HCT116 (cell line): ENCODE measurements at regions not wholly inside any gene's neighbourhood (a gene's known extent, or its start where the extent isn't known, plus 50 kb on each side); places are given as distances from the start of the nearest gene placed in this dataset.

Experiments used
- CEBPB ChIP-seq: IDR thresholded peaks from 2 replicates; pipeline ENCODE4 v1.6.1; 2012; ENCODE audit warnings: low read depth
- CTCF ChIP-seq, 3 experiments: fragments of 200-600 bp in 1 of 3; sonication (generic) in 1 of 3; IDR thresholded peaks in 2 of 3; conservative IDR thresholded peaks in 1 of 3; 2 replicates each; pipeline ENCODE4 v1.5.1; 2012 to 2017; ENCODE audit warnings: low read depth in 2 of 3, low read length in 2 of 3, antibody characterized with exemption in 1 of 3, borderline replicate concordance in 1 of 3, control low read depth in 1 of 3, mild to moderate bottlenecking in 1 of 3, mixed read lengths in 1 of 3, mixed run types in 1 of 3, moderate library complexity in 1 of 3; ENCODE audit not compliant: insufficient read depth in 1 of 3
- ELF1 ChIP-seq: IDR thresholded peaks from 2 replicates; pipeline ENCODE4 v1.6.1; 2012; ENCODE audit warnings: low read depth, borderline replicate concordance
- EZH2 ChIP-seq: fragments of 200-600 bp; sonication (generic); IDR thresholded peaks from 2 replicates; pipeline ENCODE4 v1.6.1; 2017; ENCODE audit warnings: antibody characterized with exemption, mixed run types
- EZH2phosphoT487 ChIP-seq: fragments of 200-600 bp; IDR thresholded peaks from 2 replicates; pipeline ENCODE4 v1.6.1; 2018; ENCODE audit warnings: antibody characterized with exemption, borderline replicate concordance
- FOSL1 ChIP-seq: IDR thresholded peaks from 2 replicates; pipeline ENCODE4 v1.6.1; 2012; ENCODE audit warnings: low read depth
- JUND ChIP-seq: IDR thresholded peaks from 2 replicates; pipeline ENCODE4 v1.6.1; 2012
- MAX ChIP-seq: IDR thresholded peaks from 2 replicates; pipeline ENCODE4 v1.6.1; 2012
- POLR2A ChIP-seq: IDR thresholded peaks from 2 replicates; pipeline ENCODE4 v1.7.0; 2011; ENCODE audit warnings: borderline replicate concordance; ENCODE audit not compliant: insufficient read depth, insufficient read length; ENCODE audit errors: extremely low read depth
- POLR2AphosphoS5 ChIP-seq: IDR thresholded peaks from 2 replicates; pipeline ENCODE4 v1.6.1; 2011; ENCODE audit warnings: mild to moderate bottlenecking, low read depth, low read length, moderate library complexity
- YY1 ChIP-seq: IDR thresholded peaks from 2 replicates; pipeline ENCODE4 v1.6.1; 2011; ENCODE audit warnings: low read length, low read depth, moderate library complexity, mild to moderate bottlenecking; ENCODE audit not compliant: insufficient replicate concordance; ENCODE audit errors: extremely low read depth
- ZBTB33 ChIP-seq: IDR thresholded peaks from 2 replicates; pipeline ENCODE4 v1.6.1; 2011; ENCODE audit warnings: mild to moderate bottlenecking, low read length, moderate library complexity; ENCODE audit not compliant: insufficient replicate concordance; ENCODE audit errors: extremely low read depth
- ZFX ChIP-seq: fragments of 450-650 bp; IDR thresholded peaks from 2 replicates; pipeline ENCODE4 v1.6.1; 2017

GRCh38 chr5:62719061-62719720 is 140.6 kb downstream of the LRRC70 start:
- TF ChIP-seq ELF1 (no peak), MAX (no peak), CTCF (IDR thresholded peaks at IDR 0.05 in 2 of 3, conservative IDR thresholded peaks at IDR 0.05 in 1 of 3; ENCODE audit: borderline replicate concordance in 1 of 3, insufficient read depth in 1 of 3, low read depth in 2 of 3, low read length in 2 of 3) (no peak), ZBTB33 (no peak), FOSL1 (no peak), POLR2A (no peak), EZH2 (no peak), ZFX (no peak), POLR2AphosphoS5 (no peak), EZH2phosphoT487 (no peak), YY1 (no peak), JUND (no peak), CEBPB (no peak)
